ENCODE measurements at regions not wholly inside any gene's neighbourhood (a gene's known extent, or its start where the extent isn't known, plus 50 kb on each side); places are given as distances from the start of the nearest gene placed in this dataset.

DNA sequence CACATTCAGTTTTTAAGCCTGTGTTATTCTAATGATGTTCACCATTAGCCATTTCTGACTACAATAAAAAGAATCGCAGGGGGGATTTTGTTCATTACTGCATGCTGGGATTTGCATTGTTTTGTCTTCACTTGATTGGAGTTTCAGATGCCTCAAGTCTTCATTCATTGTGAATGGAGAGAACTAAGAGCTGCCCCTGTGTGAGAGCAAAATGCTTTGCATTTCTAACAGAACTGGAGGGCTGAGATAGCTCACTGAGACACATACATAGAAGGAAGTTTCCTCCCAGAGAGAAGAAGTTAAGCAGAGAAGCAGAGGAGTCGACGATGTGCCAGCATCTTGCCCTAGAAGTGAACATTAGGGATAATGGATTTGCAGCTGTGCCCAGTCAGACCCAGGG lies 113.5 kb upstream of the GATB start:
- TF ChIP-seq EZH2phosphoT487 (IDR thresholded peaks at IDR 0.05; ENCODE audit: insufficient read depth, low read depth) (no peak), EZH2 (IDR thresholded peaks at IDR 0.05; ENCODE audit: insufficient read depth, poor library complexity, severe bottlenecking) (no peak)

Measured in GM23248 (cell line).